GM18511 (cell line): ENCODE measurements at regions not wholly inside any gene's neighbourhood (a gene's known extent, or its start where the extent isn't known, plus 50 kb on each side); places are given as distances from the start of the nearest gene placed in this dataset.

Source experiments
- ATAC-seq: cut with Tn5 transposase; IDR thresholded peaks from one replicate; pipeline ENCODE4 v1.9.1; 2021; ENCODE audit warnings: mild to moderate bottlenecking, moderate library complexity; ENCODE audit not compliant: unreplicated experiment

GRCh38 chr6:54057058-54057457 is 54.2 kb upstream of the MLIP start:
- no peak for ATAC-seq

- ATAC-seq, result no peak
Measured at GRCh38 chr6:54058236-54058635, 53.0 kb upstream of the MLIP start.

DNA sequence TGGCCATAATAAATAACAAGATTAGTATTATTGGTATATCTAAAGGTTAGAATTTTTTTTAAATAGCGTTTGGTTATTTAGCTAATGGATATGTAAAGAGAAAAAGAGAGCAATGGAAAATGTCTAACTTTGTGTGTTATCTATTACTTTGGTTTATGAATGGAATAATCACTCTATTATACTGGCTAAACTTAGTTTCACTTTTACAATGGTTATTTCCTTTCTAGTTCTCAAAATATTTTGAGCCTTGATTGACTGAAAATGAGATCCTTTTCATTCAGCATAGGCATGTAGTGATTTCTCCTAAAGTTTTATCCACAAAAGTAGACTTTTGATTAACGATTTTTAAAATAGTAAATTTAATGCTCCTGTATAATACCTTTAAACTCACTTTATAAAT is 51.6 kb upstream of the MLIP start:
- peak; percentile 61 for ATAC-seq

- ATAC-seq, result no peak
Measured at GRCh38 chr6:54060286-54060685, 51.0 kb upstream of the MLIP start.
